ENCODE measurements at regions not wholly inside any gene's neighbourhood (a gene's known extent, or its start where the extent isn't known, plus 50 kb on each side); places are given as distances from the start of the nearest gene placed in this dataset.

DNA sequence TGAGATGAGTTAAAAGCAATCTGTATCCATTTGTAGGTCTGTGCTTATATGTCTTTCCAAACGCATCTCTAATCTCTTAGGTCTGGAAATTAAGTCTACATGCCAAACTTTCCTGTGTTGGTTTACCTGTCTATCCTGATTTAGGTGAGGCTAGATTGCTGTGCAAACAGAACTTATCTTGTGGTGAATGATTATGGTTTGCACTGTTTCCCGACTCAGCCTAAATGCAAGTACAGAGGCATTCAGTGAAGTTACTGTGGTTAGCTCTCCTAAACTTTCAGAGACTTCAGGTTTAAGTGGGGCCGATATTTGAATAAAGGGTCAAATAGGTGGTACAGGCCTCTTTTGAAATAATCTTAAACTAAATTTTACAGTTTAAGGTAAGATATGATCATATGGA is 103.5 kb downstream of the ICOS start:
- H3K4me3 ChIP-seq (ENCODE audit: insufficient read depth, low read length, poor library complexity, severe bottlenecking): no peak overlapping the region
- no peaks in the 10 kb centered on the region for H3F3A ChIP-seq (ENCODE audit: insufficient read depth)
- H2AFZ ChIP-seq (ENCODE audit: low read depth, low read length, severe bottlenecking): no peak overlapping the region
- H3K36me3 ChIP-seq (ENCODE audit: low read length): no peaks in the 10 kb centered on the region
- no peaks in the 10 kb centered on the region for H3K27me3 ChIP-seq (ENCODE audit: low read length)
- TF ChIP-seq, protein P1, sequence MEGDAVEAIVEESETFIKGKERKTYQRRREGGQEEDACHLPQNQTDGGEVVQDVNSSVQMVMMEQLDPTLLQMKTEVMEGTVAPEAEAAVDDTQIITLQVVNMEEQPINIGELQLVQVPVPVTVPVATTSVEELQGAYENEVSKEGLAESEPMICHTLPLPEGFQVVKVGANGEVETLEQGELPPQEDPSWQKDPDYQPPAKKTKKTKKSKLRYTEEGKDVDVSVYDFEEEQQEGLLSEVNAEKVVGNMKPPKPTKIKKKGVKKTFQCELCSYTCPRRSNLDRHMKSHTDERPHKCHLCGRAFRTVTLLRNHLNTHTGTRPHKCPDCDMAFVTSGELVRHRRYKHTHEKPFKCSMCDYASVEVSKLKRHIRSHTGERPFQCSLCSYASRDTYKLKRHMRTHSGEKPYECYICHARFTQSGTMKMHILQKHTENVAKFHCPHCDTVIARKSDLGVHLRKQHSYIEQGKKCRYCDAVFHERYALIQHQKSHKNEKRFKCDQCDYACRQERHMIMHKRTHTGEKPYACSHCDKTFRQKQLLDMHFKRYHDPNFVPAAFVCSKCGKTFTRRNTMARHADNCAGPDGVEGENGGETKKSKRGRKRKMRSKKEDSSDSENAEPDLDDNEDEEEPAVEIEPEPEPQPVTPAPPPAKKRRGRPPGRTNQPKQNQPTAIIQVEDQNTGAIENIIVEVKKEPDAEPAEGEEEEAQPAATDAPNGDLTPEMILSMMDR (IDR thresholded peaks at IDR 0.05; ENCODE audit: insufficient read depth, low read length, poor library complexity, severe bottlenecking): no peak
- TF ChIP-seq EZH2phosphoT487 (conservative IDR thresholded peaks at IDR 0.05; ENCODE audit: low read length): no peak
- no peaks in the 10 kb centered on the region for H4K20me1 ChIP-seq (ENCODE audit: low read depth, low read length)
- no peak overlapping the region for H3K4me2 ChIP-seq (ENCODE audit: low read depth, low read length, poor library complexity, severe bottlenecking)
- H3K27ac ChIP-seq (ENCODE audit: low read depth, low read length): no peak overlapping the region
- no peaks in the 10 kb centered on the region for H3K9me2 ChIP-seq (replicated peaks; ENCODE audit: insufficient read depth, low read length)
- no peaks in the 10 kb centered on the region for H3K79me2 ChIP-seq (ENCODE audit: insufficient read depth, low read length)
- H3K9me3 ChIP-seq (ENCODE audit: insufficient read depth, low read length): no peaks in the 10 kb centered on the region
- H3K9ac ChIP-seq (ENCODE audit: low read length): no peak overlapping the region

DNA sequence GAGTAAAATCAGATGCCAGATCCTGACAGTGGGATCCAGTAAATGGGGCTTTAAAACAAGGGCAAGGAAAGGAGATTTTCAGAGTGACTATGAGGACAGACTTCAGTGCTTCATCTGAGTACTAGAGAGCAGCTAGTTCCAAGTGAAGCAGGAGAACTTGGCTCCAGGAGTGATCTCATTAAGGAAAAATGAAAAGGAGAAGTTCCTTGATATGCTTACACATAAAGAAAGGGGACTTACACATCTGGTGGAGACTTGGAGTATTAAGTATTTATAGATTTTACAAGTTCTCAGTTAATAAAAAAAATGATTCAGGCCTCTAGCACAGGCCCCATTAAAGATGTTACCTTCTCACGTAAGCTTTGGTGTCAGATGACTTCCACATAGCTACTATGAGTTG is 105.8 kb downstream of the ICOS start:
- Histone ChIP-seq H3K36me3 (ENCODE audit: low read length) (no peaks in the 10 kb centered on the region), H3K4me3 (ENCODE audit: insufficient read depth, low read length, poor library complexity, severe bottlenecking) (no peak overlapping the region), H3K27me3 (ENCODE audit: low read length) (no peaks in the 10 kb centered on the region), H2AFZ (ENCODE audit: low read depth, low read length, severe bottlenecking) (no peak overlapping the region), H3K9me2 (replicated peaks; ENCODE audit: insufficient read depth, low read length) (no peaks in the 10 kb centered on the region), H3K79me2 (ENCODE audit: insufficient read depth, low read length) (no peaks in the 10 kb centered on the region), H4K20me1 (ENCODE audit: low read depth, low read length) (no peaks in the 10 kb centered on the region), H3K27ac (ENCODE audit: low read depth, low read length) (no peak overlapping the region), H3K9ac (ENCODE audit: low read length) (no peak overlapping the region), H3F3A (ENCODE audit: insufficient read depth) (no peaks in the 10 kb centered on the region), H3K9me3 (ENCODE audit: insufficient read depth, low read length) (no peaks in the 10 kb centered on the region), H3K4me2 (ENCODE audit: low read depth, low read length, poor library complexity, severe bottlenecking) (no peak overlapping the region)
- no peak for TF ChIP-seq EZH2phosphoT487 (conservative IDR thresholded peaks at IDR 0.05; ENCODE audit: low read length)
- TF ChIP-seq, protein P1 (IDR thresholded peaks at IDR 0.05; ENCODE audit: insufficient read depth, low read length, poor library complexity, severe bottlenecking): no peak

- no peak for TF ChIP-seq EZH2phosphoT487 (conservative IDR thresholded peaks at IDR 0.05; ENCODE audit: low read length)
- TF ChIP-seq, protein P1 (IDR thresholded peaks at IDR 0.05; ENCODE audit: insufficient read depth, low read length, poor library complexity, severe bottlenecking): no peak
- Histone ChIP-seq H3K36me3 (ENCODE audit: low read length) (no peaks in the 10 kb centered on the region), H3K4me3 (ENCODE audit: insufficient read depth, low read length, poor library complexity, severe bottlenecking) (peak overlapping the region; percentile 29), H3K4me2 (ENCODE audit: low read depth, low read length, poor library complexity, severe bottlenecking) (peak overlapping the region; percentile 67), H3K79me2 (ENCODE audit: insufficient read depth, low read length) (no peaks in the 10 kb centered on the region), H3K27me3 (ENCODE audit: low read length) (no peaks in the 10 kb centered on the region), H2AFZ (ENCODE audit: low read depth, low read length, severe bottlenecking) (no peak overlapping the region), H3F3A (ENCODE audit: insufficient read depth) (no peaks in the 10 kb centered on the region), H3K9me2 (replicated peaks; ENCODE audit: insufficient read depth, low read length) (no peaks in the 10 kb centered on the region), H4K20me1 (ENCODE audit: low read depth, low read length) (no peaks in the 10 kb centered on the region), H3K9me3 (ENCODE audit: insufficient read depth, low read length) (no peaks in the 10 kb centered on the region), H3K27ac (ENCODE audit: low read depth, low read length) (peak overlapping the region; percentile 79), H3K9ac (ENCODE audit: low read length) (peak overlapping the region; percentile 11; the same call in 1 of the 2 replicates)
Measured at GRCh38 chr2:204046145-204046544, 109.6 kb downstream of the ICOS start.
